H1 (cell line): ENCODE measurements at regions not wholly inside any gene's neighbourhood (a gene's known extent, or its start where the extent isn't known, plus 50 kb on each side); places are given as distances from the start of the nearest gene placed in this dataset.

Source experiments
- CTCF ChIA-PET: fragments of 300-600 bp; sonication (Branson Sonifier 250); formaldehyde crosslinking; loops from one replicate; lab custom pipeline; 2021; ENCODE audit not compliant: partially characterized antibody; lab: Charles Lee
- POLR2A ChIA-PET: fragments of 300-600 bp; sonication (Branson Sonifier 250); formaldehyde crosslinking; loops from one replicate; lab custom pipeline; 2021; ENCODE audit warnings: inconsistent platforms; ENCODE audit not compliant: partially characterized antibody; lab: Charles Lee
- DNase-seq, 2 experiments: peaks; one replicate each; pipeline versions ENCODE4 v3.0.0 to v3.0.0-alpha.2; 2010 to 2022; ENCODE audit warnings: low spot score in 2 of 2, low read depth in 1 of 2, mixed read lengths in 1 of 2
- FAIRE-seq: peaks from 2 replicates; lab custom pipeline; 2011; peaks lifted over from hg19 to GRCh38; lab: Jason Lieb, UNC
- H2AFZ ChIP-seq: 2 replicates; pipeline ENCODE4 v1.8.1; 2012; ENCODE audit warnings: low read length, inconsistent platforms
- H2AK5ac ChIP-seq: 2 replicates; pipeline ENCODE4 v1.6.1; 2013; ENCODE audit warnings: low read depth, low read length
- H2BK120ac ChIP-seq: replicated peaks from 2 replicates; pipeline ENCODE3; 2013; ENCODE audit warnings: low read depth, low read length, inconsistent platforms
- H2BK12ac ChIP-seq: 2 replicates; pipeline ENCODE4 v1.6.1; 2013; ENCODE audit warnings: low read depth, low read length
- H2BK15ac ChIP-seq: 2 replicates; pipeline ENCODE4 v1.6.1; 2013; ENCODE audit warnings: low read length
- H2BK20ac ChIP-seq: 2 replicates; pipeline ENCODE4 v1.6.1; 2013; ENCODE audit warnings: low read length
- H2BK5ac ChIP-seq: 2 replicates; pipeline ENCODE4 v1.6.1; 2013; ENCODE audit warnings: low read depth, low read length
- H3K14ac ChIP-seq: 2 replicates; pipeline ENCODE4 v1.6.1; 2013; ENCODE audit warnings: inconsistent platforms; ENCODE audit not compliant: insufficient read length
- H3K18ac ChIP-seq: 2 replicates; pipeline ENCODE4 v1.6.1; 2013; ENCODE audit warnings: low read length; ENCODE audit errors: extremely low read depth
- H3K23ac ChIP-seq: 2 replicates; pipeline ENCODE4 v1.6.1; 2013; ENCODE audit warnings: inconsistent platforms; ENCODE audit not compliant: insufficient read length
- H3K23me2 ChIP-seq: 2 replicates; pipeline ENCODE4 v1.6.1; 2013; ENCODE audit warnings: low read depth, low read length
- H3K27ac ChIP-seq: 2 replicates; pipeline ENCODE4 v1.6.1; 2011; ENCODE audit warnings: low read depth, low read length, inconsistent platforms
- H3K27me3 ChIP-seq, 4 experiments: replicated peaks in 1 of 4; 1 replicate in 1 of 4; 2 replicates in 3 of 4; pipeline versions ENCODE4 v1.6.1 to v1.8.1; 2011 to 2013; ENCODE audit warnings: low read length in 3 of 4, mild to moderate bottlenecking in 3 of 4, inconsistent platforms in 2 of 4, mixed read lengths in 2 of 4, moderate library complexity in 1 of 4; ENCODE audit not compliant: control insufficient read depth in 3 of 4, insufficient read depth in 3 of 4; ENCODE audit errors: extremely low read depth in 1 of 4
- H3K36me3 ChIP-seq, 4 experiments: 2 replicates each; pipeline versions ENCODE4 v1.6.1 to v1.8.1; 2011 to 2013; ENCODE audit warnings: mild to moderate bottlenecking in 4 of 4, low read length in 3 of 4, moderate library complexity in 2 of 4, control low read depth in 1 of 4, inconsistent platforms in 1 of 4; ENCODE audit not compliant: insufficient read depth in 4 of 4, control insufficient read depth in 2 of 4
- H3K4ac ChIP-seq: replicated peaks from 2 replicates; pipeline ENCODE3; 2013; ENCODE audit warnings: low read length, low read depth, mixed read lengths, inconsistent platforms; ENCODE audit not compliant: insufficient read length
- H3K4me1 ChIP-seq, 4 experiments: replicated peaks in 1 of 4; 1 replicate in 1 of 4; 2 replicates in 3 of 4; pipeline versions ENCODE4 v1.6.1 to v1.8.1; 2011 to 2013; ENCODE audit warnings: low read length in 3 of 4, inconsistent platforms in 2 of 4, mixed read lengths in 1 of 4; ENCODE audit not compliant: insufficient read depth in 4 of 4, control insufficient read depth in 3 of 4
- H3K4me2 ChIP-seq, 2 experiments: 2 replicates each; pipeline versions ENCODE4 v1.6.1 to v1.8.1; 2011 to 2013; ENCODE audit warnings: low read depth in 2 of 2, low read length in 2 of 2, control low read depth in 1 of 2, inconsistent platforms in 1 of 2, mild to moderate bottlenecking in 1 of 2; ENCODE audit not compliant: insufficient read depth in 1 of 2
- H3K4me3 ChIP-seq, 4 experiments: fragments of 200-600, 300-600 bp in 1 of 4; sonication (generic), shearing (Covaris generic), sonication (Bioruptor Twin) in 1 of 4; 2 replicates each; pipeline versions ENCODE4 v1.5.1 to v1.8.1; 2011 to 2016; ENCODE audit warnings: low read length in 4 of 4, low read depth in 3 of 4, control low read depth in 2 of 4, inconsistent platforms in 2 of 4, mild to moderate bottlenecking in 2 of 4, mixed read lengths in 1 of 4, moderate library complexity in 1 of 4; ENCODE audit not compliant: insufficient read depth in 2 of 4; ENCODE audit errors: extremely low read depth in 1 of 4
- H3K56ac ChIP-seq: replicated peaks from 2 replicates; pipeline ENCODE3; 2013; ENCODE audit warnings: low read depth, mild to moderate bottlenecking, mixed read lengths, low read length, inconsistent platforms; ENCODE audit not compliant: insufficient read length
- H3K79me1 ChIP-seq: 2 replicates; pipeline ENCODE4 v1.6.1; 2013; ENCODE audit warnings: low read depth, low read length, control low read depth
- H3K79me2 ChIP-seq, 2 experiments: 2 replicates each; pipeline versions ENCODE4 v1.6.1 to v1.8.1; 2012 to 2013; ENCODE audit warnings: low read length in 2 of 2, mild to moderate bottlenecking in 2 of 2, inconsistent platforms in 1 of 2; ENCODE audit not compliant: insufficient read depth in 2 of 2, control insufficient read depth in 1 of 2
- H3K9ac ChIP-seq, 4 experiments: replicated peaks in 1 of 4; 1 replicate in 1 of 4; 2 replicates in 3 of 4; pipeline versions ENCODE4 v1.6.1 to v1.8.1; 2011 to 2013; ENCODE audit warnings: low read depth in 3 of 4, low read length in 3 of 4, control low read depth in 2 of 4, mild to moderate bottlenecking in 2 of 4, moderate library complexity in 2 of 4, inconsistent platforms in 1 of 4; ENCODE audit errors: extremely low read depth in 1 of 4
- H3K9me3 ChIP-seq, 2 experiments: 2 replicates each; pipeline versions ENCODE4 v1.6.1 to v1.8.1; 2012 to 2013; ENCODE audit warnings: mild to moderate bottlenecking in 2 of 2, moderate library complexity in 2 of 2, control low read depth in 1 of 2, inconsistent platforms in 1 of 2, low read depth in 1 of 2, low read length in 1 of 2, mixed read lengths in 1 of 2; ENCODE audit not compliant: insufficient read depth in 2 of 2
- H4K20me1 ChIP-seq, 2 experiments: replicated peaks in 1 of 2; 2 replicates each; pipeline versions ENCODE3 to v1.8.1; 2011 to 2013; ENCODE audit warnings: inconsistent platforms in 2 of 2, low read length in 2 of 2, mild to moderate bottlenecking in 1 of 2; ENCODE audit not compliant: insufficient read depth in 2 of 2, control insufficient read depth in 1 of 2
- H4K5ac ChIP-seq: 2 replicates; pipeline ENCODE4 v1.6.1; 2013; ENCODE audit warnings: low read length, low read depth, mixed read lengths, inconsistent platforms; ENCODE audit not compliant: insufficient read length
- H4K8ac ChIP-seq: 2 replicates; pipeline ENCODE4 v1.8.0; 2013; ENCODE audit warnings: mild to moderate bottlenecking, moderate library complexity, low read length, inconsistent platforms; ENCODE audit not compliant: insufficient read depth; ENCODE audit errors: extremely low read depth
- H4K91ac ChIP-seq: replicated peaks from 2 replicates; pipeline ENCODE3; 2013; ENCODE audit warnings: low read length, mixed read lengths, inconsistent platforms; ENCODE audit not compliant: insufficient read length
- CBX5 ChIP-seq: fragments of 300-800, 300-1000 bp; sonication (generic); IDR thresholded peaks from 2 replicates; pipeline ENCODE4 v1.7.1; 2016; ENCODE audit warnings: antibody characterized with exemption, low read length, low read depth
- CHD1 ChIP-seq: IDR thresholded peaks from 2 replicates; pipeline ENCODE4 v1.6.1; 2012; ENCODE audit warnings: low read depth, low read length, improper control_type of control experiment
- CTBP2 ChIP-seq: IDR thresholded peaks from 2 replicates; pipeline ENCODE4 v1.7.0; 2011; ENCODE audit warnings: borderline replicate concordance, mild to moderate bottlenecking, moderate library complexity, mixed read lengths, low read length; ENCODE audit not compliant: insufficient read depth, insufficient read length
- EGR1 ChIP-seq: IDR thresholded peaks from 2 replicates; pipeline ENCODE4 v1.6.1; 2011; ENCODE audit warnings: low read depth, low read length, borderline replicate concordance
- NRF1 ChIP-seq: IDR thresholded peaks from 2 replicates; pipeline ENCODE4 v1.6.1; 2011; ENCODE audit warnings: mild to moderate bottlenecking, low read depth, low read length, improper control_type of control experiment
- POLR2AphosphoS5 ChIP-seq: IDR thresholded peaks from 2 replicates; pipeline ENCODE4 v1.6.1; 2011; ENCODE audit warnings: low read depth, low read length
- POU5F1 ChIP-seq: IDR thresholded peaks from 2 replicates; pipeline ENCODE4 v1.6.1; 2011; ENCODE audit warnings: low read depth, mild to moderate bottlenecking, low read length, moderate library complexity
- RXRA ChIP-seq: IDR thresholded peaks from 2 replicates; pipeline ENCODE4 v1.6.1; 2011; ENCODE audit warnings: low read depth, mild to moderate bottlenecking, low read length, moderate library complexity; ENCODE audit not compliant: insufficient read depth

- no peak overlapping the region for H3K18ac ChIP-seq
- no peaks in the 10 kb centered on the region for H3K27me3 ChIP-seq
- no peak overlapping the region for H3K4me3 ChIP-seq
- no peak overlapping the region for H3K4me2 ChIP-seq
- no peaks in the 10 kb centered on the region for H3K79me1 ChIP-seq
- H3K56ac ChIP-seq, result no peak overlapping the region
- H3K36me3 ChIP-seq, result no peaks in the 10 kb centered on the region
- no peaks in the 10 kb centered on the region for H3K4me1 ChIP-seq
- no peak overlapping the region for H2BK120ac ChIP-seq
- H2BK12ac ChIP-seq, result no peak overlapping the region
- peaks cover 6 to 7% of the 10 kb centered on the region in 2 experiments; a peak in 3 of 4 replicates for H3K9me3 ChIP-seq
- H3K14ac ChIP-seq, result no peak overlapping the region
- H2BK20ac ChIP-seq, result no peak overlapping the region
- H3K23me2 ChIP-seq, result no peaks in the 10 kb centered on the region
- no peak overlapping the region for H2BK5ac ChIP-seq
- H2AK5ac ChIP-seq, result no peak overlapping the region
- no peak overlapping the region for H3K27ac ChIP-seq
- no peaks in the 10 kb centered on the region for H3K79me2 ChIP-seq
- ChIA-PET POLR2A (no interaction called here), CTCF (no interaction called here)
- H4K8ac ChIP-seq, result no peak overlapping the region
- H4K91ac ChIP-seq, result no peak overlapping the region
- H3K9ac ChIP-seq, result no peak overlapping the region
- no peak overlapping the region for H3K23ac ChIP-seq
- H3K4ac ChIP-seq, result no peak overlapping the region
- no peaks in the 10 kb centered on the region for H4K20me1 ChIP-seq
- H2AFZ ChIP-seq, result no peak overlapping the region
- FAIRE-seq, result no peak
- H2BK15ac ChIP-seq, result no peak overlapping the region
- no peak overlapping the region for H4K5ac ChIP-seq
- DNase-seq, result no peak
- TF ChIP-seq POLR2AphosphoS5 (no peak), CBX5 (no peak), POU5F1 (no peak), CTBP2 (no peak), EGR1 (no peak), CHD1 (no peak), NRF1 (no peak), RXRA (no peak)
These were observed 680.2 kb downstream of the NYAP2 start for GRCh38 chr2:226079671-226080181.
